Thyroid gland (tissue), 4 donors: ENCODE measurements at regions not wholly inside any gene's neighbourhood (a gene's known extent, or its start where the extent isn't known, plus 50 kb on each side); places are given as distances from the start of the nearest gene placed in this dataset.

Experiments
- POLR2A ChIP-seq, 2 donors: fragments of 450-650 bp; IDR thresholded peaks; one replicate each; pipeline ENCODE4 v1.6.1; 2017; ENCODE audit warnings: antibody characterized with exemption in 2 of 2, mild to moderate bottlenecking in 2 of 2, moderate library complexity in 1 of 2
- TF ChIP-seq, protein P1 (sequence below), 6 experiments: fragments of 200-600 bp in 3 of 6; fragments of 450-650 bp in 3 of 6; sonication (generic) in 3 of 6; IDR thresholded peaks; one replicate each; pipeline ENCODE4 v1.5.1; 2016 to 2019; ENCODE audit warnings: antibody characterized with exemption in 6 of 6, mild to moderate bottlenecking in 2 of 6, inconsistent platforms in 1 of 6, moderate library complexity in 1 of 6

DNA sequence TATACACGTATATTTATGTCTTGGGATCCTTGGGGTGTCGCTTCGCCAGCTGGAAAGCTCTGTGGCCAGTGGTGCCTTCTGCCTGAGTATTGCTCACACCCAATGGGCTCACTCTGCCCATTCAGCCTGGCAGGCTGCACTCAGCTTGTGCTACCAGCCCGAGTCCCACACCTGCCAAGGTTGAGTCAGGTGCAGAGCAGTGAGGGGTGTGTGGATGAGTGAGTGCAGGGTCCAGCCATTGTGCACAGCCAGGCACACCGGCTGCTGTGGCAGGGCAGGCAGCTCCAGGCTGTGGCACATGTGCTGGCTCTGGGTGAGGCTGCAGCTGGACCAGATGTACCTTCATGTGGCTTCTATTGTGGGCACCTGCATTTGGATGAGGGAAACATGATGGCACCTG is 496.9 kb upstream of the LINC00305 start:
- TF ChIP-seq, protein P1, sequence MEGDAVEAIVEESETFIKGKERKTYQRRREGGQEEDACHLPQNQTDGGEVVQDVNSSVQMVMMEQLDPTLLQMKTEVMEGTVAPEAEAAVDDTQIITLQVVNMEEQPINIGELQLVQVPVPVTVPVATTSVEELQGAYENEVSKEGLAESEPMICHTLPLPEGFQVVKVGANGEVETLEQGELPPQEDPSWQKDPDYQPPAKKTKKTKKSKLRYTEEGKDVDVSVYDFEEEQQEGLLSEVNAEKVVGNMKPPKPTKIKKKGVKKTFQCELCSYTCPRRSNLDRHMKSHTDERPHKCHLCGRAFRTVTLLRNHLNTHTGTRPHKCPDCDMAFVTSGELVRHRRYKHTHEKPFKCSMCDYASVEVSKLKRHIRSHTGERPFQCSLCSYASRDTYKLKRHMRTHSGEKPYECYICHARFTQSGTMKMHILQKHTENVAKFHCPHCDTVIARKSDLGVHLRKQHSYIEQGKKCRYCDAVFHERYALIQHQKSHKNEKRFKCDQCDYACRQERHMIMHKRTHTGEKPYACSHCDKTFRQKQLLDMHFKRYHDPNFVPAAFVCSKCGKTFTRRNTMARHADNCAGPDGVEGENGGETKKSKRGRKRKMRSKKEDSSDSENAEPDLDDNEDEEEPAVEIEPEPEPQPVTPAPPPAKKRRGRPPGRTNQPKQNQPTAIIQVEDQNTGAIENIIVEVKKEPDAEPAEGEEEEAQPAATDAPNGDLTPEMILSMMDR (IDR thresholded peaks at IDR 0.05): no peak
- no peak for TF ChIP-seq POLR2A (IDR thresholded peaks at IDR 0.05)
